Spleen (tissue), 11 donors: ENCODE measurements at regions not wholly inside any gene's neighbourhood (a gene's known extent, or its start where the extent isn't known, plus 50 kb on each side); places are given as distances from the start of the nearest gene placed in this dataset.

Experiments
- DNase-seq: peaks from one replicate; pipeline ENCODE4 v3.0.0-alpha.2; 2020
- H3K27ac ChIP-seq, 8 donors: fragments of 200-600 bp; sonication (generic) in 7 of 8; 1 replicate in 4 of 8; 2 replicates in 4 of 8; pipeline versions ENCODE4 v1.5.0 to v1.8.0; 2016 to 2021; ENCODE audit warnings: inconsistent platforms in 4 of 8, mild to moderate bottlenecking in 4 of 8, moderate library complexity in 1 of 8
- H3K27me3 ChIP-seq, 7 donors: fragments of 200-600 bp; sonication (generic) in 6 of 7; replicated peaks in 1 of 7; 1 replicate in 4 of 7; 2 replicates in 3 of 7; pipeline versions ENCODE4 v1.5.0 to v1.8.0; 2016 to 2021; ENCODE audit warnings: inconsistent platforms in 3 of 7, mild to moderate bottlenecking in 1 of 7
- H3K36me3 ChIP-seq, 6 donors: fragments of 200-600 bp; sonication (generic) in 5 of 6; 1 replicate in 4 of 6; 2 replicates in 2 of 6; pipeline versions ENCODE4 v1.5.0 to v1.8.0; 2016 to 2021; ENCODE audit warnings: inconsistent platforms in 2 of 6
- H3K4me1 ChIP-seq, 6 donors: fragments of 200-600 bp; sonication (generic) in 5 of 6; 1 replicate in 3 of 6; 2 replicates in 3 of 6; pipeline versions ENCODE4 v1.5.0 to v1.8.0; 2016 to 2021; ENCODE audit warnings: inconsistent platforms in 3 of 6
- H3K4me3 ChIP-seq, 8 donors: fragments of 200-600 bp; sonication (generic) in 7 of 8; 1 replicate in 4 of 8; 2 replicates in 4 of 8; pipeline versions ENCODE4 v1.5.0 to v1.8.0; 2016 to 2021; ENCODE audit warnings: inconsistent platforms in 4 of 8, mild to moderate bottlenecking in 4 of 8, moderate library complexity in 2 of 8
- H3K9me3 ChIP-seq, 8 donors: fragments of 200-600 bp; sonication (generic) in 7 of 8; 1 replicate in 4 of 8; 2 replicates in 4 of 8; pipeline versions ENCODE4 v1.5.0 to v1.8.0; 2016 to 2021; ENCODE audit warnings: inconsistent platforms in 4 of 8
- CTCF ChIP-seq, 11 experiments: fragments of 200-600 bp in 7 of 11; fragments of 450-650 bp in 4 of 11; sonication (generic) in 4 of 11; IDR thresholded peaks in 8 of 11; conservative IDR thresholded peaks in 3 of 11; 1 replicate in 7 of 11; 2 replicates in 4 of 11; pipeline versions ENCODE4 v1.4.0 to v1.8.0; 2016 to 2021; ENCODE audit warnings: antibody characterized with exemption in 11 of 11, inconsistent platforms in 4 of 11, mild to moderate bottlenecking in 1 of 11
- POLR2A ChIP-seq, 3 donors: fragments of 450-650 bp; IDR thresholded peaks; one replicate each; pipeline ENCODE4 v1.5.1; 2017; ENCODE audit warnings: antibody characterized with exemption in 3 of 3, mild to moderate bottlenecking in 1 of 3
- POLR2AphosphoS5 ChIP-seq, 3 donors: sonication (generic); formaldehyde crosslinking; IDR thresholded peaks; one replicate each; pipeline ENCODE4 v1.5.1; 2017; ENCODE audit warnings: antibody characterized with exemption in 3 of 3
- WGBS, 5 donors: extraction: QIAGEN DNeasy Blood & Tissue Kit in 3 of 5; methylation state at CpG; one replicate each; pipeline versions ENCODE4 v1.1.5 to v1.1.7; 2013 to 2018; 5-methylcytosine and 5-hydroxymethylcytosine counted together
- intact Hi-C: fragments of 100-400 bp; cut with DNase I; formaldehyde crosslinking; loops from one replicate; pipeline ENCODE4 v1.15.0; 2023; ENCODE audit warnings: low total_unique reads
- donor health status: healthy with polysubstance abuse.
- donor health status: DM: no; HTN: no; CAD: no; lungs with moderate emphysema.
- donor health status: DM: no; HTN: no; CAD: no.
- donor health status: Bipolar disorder and iron deficiency.
- donor health status: healthy.
- donor health status: DM: no; HTN: no; CAD: no.
- donor health status: DM: yes; HTN: yes; CAD: no.

GRCh38 chr13:102970542-102970941 lies 95.7 kb downstream of the SLC10A2 start:
- DNase-seq, result no peak
- peak overlapping the region in 5 of 8 donors; percentile 16 to 43 (median 29) for H3K27ac ChIP-seq
- H3K27me3 ChIP-seq, result no peaks in the 10 kb centered on the region
- no peaks in the 10 kb centered on the region for H3K9me3 ChIP-seq
- no peaks in the 10 kb centered on the region for H3K36me3 ChIP-seq
- TF ChIP-seq POLR2AphosphoS5 (IDR thresholded peaks at IDR 0.05) (no peak), POLR2A (IDR thresholded peaks at IDR 0.05) (no peak), CTCF (IDR thresholded peaks at IDR 0.05 in 8 of 11, conservative IDR thresholded peaks at IDR 0.05 in 3 of 11) (no peak)
- intact Hi-C loops, result no loop called here
- 69 to 76% (median 69%) methylated on average over 2 of the region's 2 CpGs for WGBS, 5 donors
- H3K4me1 ChIP-seq, result no peaks in the 10 kb centered on the region
- H3K4me3 ChIP-seq, result no peak overlapping the region

- no peaks in the 10 kb centered on the region for H3K27me3 ChIP-seq
- H3K4me3 ChIP-seq, result no peak overlapping the region
- DNase-seq, result no peak
- WGBS, 5 donors, result 72 to 84% (median 76%) methylated on average over 11 of the region's 11 CpGs
- intact Hi-C loops, result no loop called here
- H3K4me1 ChIP-seq, result no peaks in the 10 kb centered on the region
- no peak overlapping the region for H3K27ac ChIP-seq
- H3K9me3 ChIP-seq, result no peaks in the 10 kb centered on the region
- no peak for TF ChIP-seq CTCF (IDR thresholded peaks at IDR 0.05 in 8 of 11, conservative IDR thresholded peaks at IDR 0.05 in 3 of 11)
- TF ChIP-seq POLR2A (IDR thresholded peaks at IDR 0.05), result no peak
- TF ChIP-seq POLR2AphosphoS5 (IDR thresholded peaks at IDR 0.05), result no peak
- no peaks in the 10 kb centered on the region for H3K36me3 ChIP-seq
Measured at GRCh38 chr13:102968572-102969228, 97.5 kb downstream of the SLC10A2 start.

- no peak for DNase-seq
- Histone ChIP-seq H3K4me1 (no peaks in the 10 kb centered on the region), H3K27ac (no peak overlapping the region), H3K27me3 (no peaks in the 10 kb centered on the region), H3K9me3 (no peaks in the 10 kb centered on the region), H3K4me3 (no peak overlapping the region), H3K36me3 (no peaks in the 10 kb centered on the region)
- 60 to 70% (median 64%) methylated on average over 2 of the region's 2 CpGs for WGBS, 5 donors
- TF ChIP-seq POLR2AphosphoS5 (IDR thresholded peaks at IDR 0.05) (no peak), CTCF (IDR thresholded peaks at IDR 0.05 in 8 of 11, conservative IDR thresholded peaks at IDR 0.05 in 3 of 11) (no peak), POLR2A (IDR thresholded peaks at IDR 0.05) (no peak)
- intact Hi-C loops, result no loop called here
Measured at GRCh38 chr13:102965802-102966201, 100.4 kb downstream of the SLC10A2 start.

- no peak for DNase-seq
- no peak for TF ChIP-seq POLR2A (IDR thresholded peaks at IDR 0.05)
- TF ChIP-seq POLR2AphosphoS5 (IDR thresholded peaks at IDR 0.05), result no peak
- TF ChIP-seq CTCF (IDR thresholded peaks at IDR 0.05 in 8 of 11, conservative IDR thresholded peaks at IDR 0.05 in 3 of 11), result no peak
- Histone ChIP-seq H3K4me3 (no peak overlapping the region), H3K36me3 (no peaks in the 10 kb centered on the region), H3K27ac (no peak overlapping the region), H3K4me1 (no peaks in the 10 kb centered on the region), H3K9me3 (no peaks in the 10 kb centered on the region), H3K27me3 (no peaks in the 10 kb centered on the region)
- 66 to 85% (median 75%) methylated on average over 2 of the region's 2 CpGs for WGBS, 5 donors
- intact Hi-C loops, result no loop called here
Measured at GRCh38 chr13:102962430-102962829, 103.8 kb downstream of the SLC10A2 start.
